ENCODE measurements at regions not wholly inside any gene's neighbourhood (a gene's known extent, or its start where the extent isn't known, plus 50 kb on each side); places are given as distances from the start of the nearest gene placed in this dataset.
A peak's percentile ranks its signal among the peaks of the same experiment; 100 is the strongest.

GRCh38 chr14:87430810-87431209, 562.2 kb downstream of the GALC start:
- Histone ChIP-seq H3K27ac (no peak overlapping the region), H3K4me3 (no peak overlapping the region), H3K9me3 (no peaks in the 10 kb centered on the region), H3K36me3 (no peaks in the 10 kb centered on the region), H3K4me1 (no peaks in the 10 kb centered on the region), H3K27me3 (no peaks in the 10 kb centered on the region)
- DNase-seq (no peak), ATAC-seq (peak in 1 of 4 donors; percentile 40)
- TF ChIP-seq POLR2A (IDR thresholded peaks at IDR 0.05), result no peak
- TF ChIP-seq CTCF (IDR thresholded peaks at IDR 0.05), result no peak
- intact Hi-C loops (cut with DNase I), result no loop called here

- no peak for TF ChIP-seq CTCF (IDR thresholded peaks at IDR 0.05)
- TF ChIP-seq POLR2A (IDR thresholded peaks at IDR 0.05), result no peak
- intact Hi-C loops (cut with DNase I), result no loop called here
- ATAC-seq (no peak), DNase-seq (no peak)
- H3K27me3 ChIP-seq, result no peaks in the 10 kb centered on the region
- H3K4me3 ChIP-seq, result no peak overlapping the region
- no peaks in the 10 kb centered on the region for H3K4me1 ChIP-seq
- H3K36me3 ChIP-seq, result no peaks in the 10 kb centered on the region
- no peaks in the 10 kb centered on the region for H3K9me3 ChIP-seq
- 36% methylated on average over 7 of the region's 7 CpGs for WGBS (ENCODE audit: insufficient coverage, low coverage, low lambda C conversion rate, missing lambda C conversion rate)
- H3K27ac ChIP-seq, result no peak overlapping the region
Observed at GRCh38 chr14:87430214-87430613, 562.8 kb downstream of the GALC start.

DNA sequence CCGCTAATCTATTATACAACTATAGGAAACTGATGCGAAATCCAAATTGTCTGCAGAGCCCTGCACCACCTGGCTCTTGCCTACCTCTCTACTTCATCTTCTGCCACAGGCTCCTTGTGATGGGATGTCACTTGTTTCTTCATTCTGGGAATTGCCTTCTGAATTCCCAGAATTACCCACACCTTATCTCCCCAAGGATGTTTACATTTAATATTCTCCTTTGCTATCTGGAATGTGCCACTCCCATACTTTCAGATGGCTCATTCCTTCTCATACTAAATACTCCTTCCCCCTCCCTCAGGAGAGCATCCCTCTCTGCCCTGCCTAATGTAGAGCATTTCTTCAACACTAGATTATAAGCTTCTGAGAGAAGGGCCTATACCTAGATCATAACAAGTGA, 573.1 kb downstream of the GALC start:
- TF ChIP-seq POLR2A (IDR thresholded peaks at IDR 0.05) (no peak), CTCF (IDR thresholded peaks at IDR 0.05) (no peak)
- whole genome bisulfite sequencing (ENCODE audit: insufficient coverage, low coverage, low lambda C conversion rate, missing lambda C conversion rate), result 75% methylated on average over 2 of the region's 2 CpGs
- Histone ChIP-seq H3K27me3 (no peaks in the 10 kb centered on the region), H3K4me3 (no peak overlapping the region), H3K9me3 (no peaks in the 10 kb centered on the region), H3K4me1 (no peaks in the 10 kb centered on the region), H3K36me3 (no peaks in the 10 kb centered on the region), H3K27ac (no peak overlapping the region)
- ATAC-seq, result no peak
- DNase-seq, result no peak
- intact Hi-C loops (cut with DNase I), result no loop called here

DNA sequence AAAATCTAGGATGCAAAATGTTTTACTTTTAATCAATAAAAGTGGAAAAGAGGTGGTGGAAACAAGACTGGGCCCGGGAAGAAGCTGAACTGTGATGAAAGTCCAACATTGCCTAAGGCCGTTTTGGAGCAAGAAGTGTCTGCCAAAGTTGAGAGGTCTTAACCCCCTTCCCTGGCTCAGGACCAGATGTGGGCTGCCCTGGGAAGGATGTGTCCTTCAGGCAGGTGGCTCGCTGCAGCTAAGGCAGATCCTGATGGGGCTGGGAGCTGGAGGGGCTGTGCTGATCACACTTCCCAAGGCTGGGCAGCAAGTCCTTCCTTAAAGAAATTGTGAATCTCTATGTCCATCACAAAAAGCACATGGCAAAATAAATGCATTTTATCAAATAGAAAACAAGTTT, 581.6 kb downstream of the GALC start:
- Histone ChIP-seq H3K4me3 (no peak overlapping the region), H3K27ac (no peak overlapping the region), H3K36me3 (no peaks in the 10 kb centered on the region), H3K27me3 (no peaks in the 10 kb centered on the region), H3K9me3 (no peaks in the 10 kb centered on the region), H3K4me1 (no peaks in the 10 kb centered on the region)
- TF ChIP-seq CTCF (IDR thresholded peaks at IDR 0.05) (no peak), POLR2A (IDR thresholded peaks at IDR 0.05) (no peak)
- intact Hi-C loops (cut with DNase I), result no loop called here
- ATAC-seq (no peak), DNase-seq (no peak)
- 22% methylated on average over 3 of the region's 3 CpGs for WGBS (ENCODE audit: insufficient coverage, low coverage, low lambda C conversion rate, missing lambda C conversion rate)

DNA sequence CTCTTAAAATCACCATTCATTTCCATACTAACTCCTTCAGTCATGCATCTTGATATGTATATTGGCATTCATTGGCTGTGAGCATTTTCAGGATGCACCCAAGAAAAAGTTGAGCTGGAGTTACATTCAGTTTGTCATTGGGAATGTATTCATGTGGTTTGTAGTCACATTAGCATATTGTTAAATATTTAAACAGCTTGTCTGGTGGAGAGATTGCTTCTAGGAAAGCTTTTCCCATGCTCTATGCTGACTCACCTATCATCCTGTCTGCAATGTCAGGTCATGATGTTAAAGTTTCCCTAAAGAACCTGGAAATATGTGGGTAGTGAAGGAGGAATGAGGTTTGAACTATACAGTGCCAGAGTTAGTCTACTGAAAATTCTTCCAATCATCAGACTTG, 583.6 kb downstream of the GALC start:
- no peak for TF ChIP-seq CTCF (IDR thresholded peaks at IDR 0.05)
- no peak for ATAC-seq

More for the DNA sequence above, 583.6 kb downstream of the GALC start:
- Histone ChIP-seq H3K27me3 (no peaks in the 10 kb centered on the region), H3K27ac (no peak overlapping the region), H3K4me3 (no peak overlapping the region), H3K4me1 (no peaks in the 10 kb centered on the region), H3K9me3 (no peaks in the 10 kb centered on the region), H3K36me3 (no peaks in the 10 kb centered on the region)
- no peak for DNase-seq
- intact Hi-C loops (cut with DNase I), result no loop called here

Measured in right lobe of liver (tissue), 6 donors.